Right hindlimb (tissue), 1 donor: ENCODE measurements at regions not wholly inside any gene's neighbourhood (a gene's known extent, or its start where the extent isn't known, plus 50 kb on each side); places are given as distances from the start of the nearest gene placed in this dataset.

Experiments
- DNase-seq: peaks from one replicate; pipeline ENCODE4 v3.0.0-alpha.2; 2018

- no peak for DNase-seq
Observed at GRCh38 chr17:12537436-12537835, 128.3 kb upstream of the MYOCD start.

GRCh38 chr17:12538003-12538402 is 127.7 kb upstream of the MYOCD start:
- no peak for DNase-seq

GRCh38 chr17:12545877-12546513 is 119.7 kb upstream of the MYOCD start:
- DNase-seq = peak; percentile 26

GRCh38 chr17:12546983-12547382 is 118.7 kb upstream of the MYOCD start:
- no peak for DNase-seq

GRCh38 chr17:12547831-12548230 is 117.9 kb upstream of the MYOCD start:
- DNase-seq = no peak

GRCh38 chr17:12548558-12548957 is 117.1 kb upstream of the MYOCD start:
- no peak for DNase-seq

- DNase-seq = no peak
Observed at GRCh38 chr17:12549499-12550041, 116.1 kb upstream of the MYOCD start.

- no peak for DNase-seq
Observed at GRCh38 chr17:12553625-12554024, 112.1 kb upstream of the MYOCD start.

- no peak for DNase-seq
Observed at GRCh38 chr17:12554251-12554650, 111.4 kb upstream of the MYOCD start.

- no peak for DNase-seq
Observed at GRCh38 chr17:12566291-12566690, 99.4 kb upstream of the MYOCD start.

- DNase-seq = no peak
Observed at GRCh38 chr17:12567077-12568053, 98.3 kb upstream of the MYOCD start.

GRCh38 chr17:12568358-12569251 is 97.1 kb upstream of the MYOCD start:
- DNase-seq = no peak

- DNase-seq = no peak
Observed at GRCh38 chr17:12571606-12572005, 94.1 kb upstream of the MYOCD start.

- DNase-seq = no peak
Observed at GRCh38 chr17:12574525-12574924, 91.2 kb upstream of the MYOCD start.

- no peak for DNase-seq
Observed at GRCh38 chr17:12575641-12576040, 90.0 kb upstream of the MYOCD start.

GRCh38 chr17:12579288-12579687 is 86.4 kb upstream of the MYOCD start:
- no peak for DNase-seq

GRCh38 chr17:12580640-12581039 is 85.0 kb upstream of the MYOCD start:
- DNase-seq = no peak

- no peak for DNase-seq
Observed at GRCh38 chr17:12584727-12585126, 81.0 kb upstream of the MYOCD start.

GRCh38 chr17:12588531-12588930 is 77.2 kb upstream of the MYOCD start:
- DNase-seq = no peak

GRCh38 chr17:12590417-12590816 is 75.3 kb upstream of the MYOCD start:
- no peak for DNase-seq

- no peak for DNase-seq
Observed at GRCh38 chr17:12591021-12591735, 74.5 kb upstream of the MYOCD start.

GRCh38 chr17:12592941-12593340 is 72.7 kb upstream of the MYOCD start:
- no peak for DNase-seq
